Ectodermal cell (in vitro differentiated cells): ENCODE measurements at regions not wholly inside any gene's neighbourhood (a gene's known extent, or its start where the extent isn't known, plus 50 kb on each side); places are given as distances from the start of the nearest gene placed in this dataset.

Experiments
- H3K27ac ChIP-seq: 2 replicates; pipeline ENCODE4 v1.7.0; 2013; ENCODE audit warnings: mild to moderate bottlenecking, low read depth, low read length; ENCODE audit not compliant: insufficient read depth, poor library complexity, severe bottlenecking
- H3K27me3 ChIP-seq: 2 replicates; pipeline ENCODE4 v1.7.0; 2013; ENCODE audit warnings: mild to moderate bottlenecking, low read length; ENCODE audit not compliant: insufficient read depth, control insufficient read depth, poor library complexity, severe bottlenecking
- H3K36me3 ChIP-seq: one replicate; pipeline ENCODE4 v1.7.0; 2013; ENCODE audit warnings: low read length; ENCODE audit not compliant: control insufficient read depth, insufficient read depth
- H3K4me1 ChIP-seq: one replicate; pipeline ENCODE4 v1.7.0; 2013; ENCODE audit warnings: low read length; ENCODE audit not compliant: control insufficient read depth, insufficient read depth
- H3K4me3 ChIP-seq: 2 replicates; pipeline ENCODE4 v1.7.0; 2013; ENCODE audit warnings: low read depth, low read length, control low read depth; ENCODE audit not compliant: insufficient read depth
- H3K9me3 ChIP-seq: 2 replicates; pipeline ENCODE4 v1.7.0; 2013; ENCODE audit warnings: mild to moderate bottlenecking, low read length, moderate library complexity; ENCODE audit not compliant: control insufficient read depth
- WGBS, 2 experiments: methylation state at CpG; one replicate each; pipeline ENCODE4 v1.1.7; 2013; ENCODE audit warnings: missing lambda C conversion rate in 2 of 2; 5-methylcytosine and 5-hydroxymethylcytosine counted together

- no peaks in the 10 kb centered on the region for H3K4me1 ChIP-seq
- WGBS, 2 experiments, result 60 to 63% methylated on average over 5 of the region's 5 CpGs
- no peaks in the 10 kb centered on the region for H3K9me3 ChIP-seq
- no peaks in the 10 kb centered on the region for H3K27me3 ChIP-seq
- no peak overlapping the region for H3K4me3 ChIP-seq
- H3K27ac ChIP-seq, result no peak overlapping the region
- no peaks in the 10 kb centered on the region for H3K36me3 ChIP-seq
Observed at GRCh38 chr21:18155508-18156193, 89.0 kb upstream of the CHODL start.

GRCh38 chr21:18153063-18153462 lies 91.6 kb upstream of the CHODL start:
- Histone ChIP-seq H3K36me3 (no peaks in the 10 kb centered on the region), H3K27me3 (no peaks in the 10 kb centered on the region), H3K4me3 (no peak overlapping the region), H3K9me3 (no peaks in the 10 kb centered on the region), H3K4me1 (no peaks in the 10 kb centered on the region), H3K27ac (no peak overlapping the region)
- 87 to 97% methylated on average over 2 of the region's 2 CpGs for WGBS, 2 experiments

GRCh38 chr21:18152371-18152770 lies 92.3 kb upstream of the CHODL start:
- Histone ChIP-seq H3K4me3 (no peak overlapping the region), H3K36me3 (no peaks in the 10 kb centered on the region), H3K27ac (no peak overlapping the region), H3K4me1 (no peaks in the 10 kb centered on the region), H3K27me3 (no peaks in the 10 kb centered on the region), H3K9me3 (no peaks in the 10 kb centered on the region)
- WGBS, 2 experiments, result 84 to 94% methylated on average over 2 of the region's 2 CpGs

GRCh38 chr21:18151046-18151445 lies 93.6 kb upstream of the CHODL start:
- H3K36me3 ChIP-seq, result no peaks in the 10 kb centered on the region
- no peak overlapping the region for H3K27ac ChIP-seq
- H3K4me1 ChIP-seq, result no peaks in the 10 kb centered on the region
- H3K4me3 ChIP-seq, result no peak overlapping the region
- no peaks in the 10 kb centered on the region for H3K9me3 ChIP-seq
- 92 to 97% methylated on average over 5 of the region's 5 CpGs for WGBS, 2 experiments
- H3K27me3 ChIP-seq, result no peaks in the 10 kb centered on the region

GRCh38 chr21:18148401-18148800 lies 96.2 kb upstream of the CHODL start:
- Histone ChIP-seq H3K4me3 (no peak overlapping the region), H3K27me3 (no peaks in the 10 kb centered on the region), H3K27ac (no peak overlapping the region), H3K4me1 (no peaks in the 10 kb centered on the region), H3K9me3 (no peaks in the 10 kb centered on the region), H3K36me3 (no peaks in the 10 kb centered on the region)

- H3K27me3 ChIP-seq, result no peaks in the 10 kb centered on the region
- WGBS, 2 experiments, result 91 to 96% methylated on average over 2 to 3 of the region's 3 CpGs
- H3K9me3 ChIP-seq, result no peaks in the 10 kb centered on the region
- H3K4me3 ChIP-seq, result no peak overlapping the region
- H3K27ac ChIP-seq, result no peak overlapping the region
- no peaks in the 10 kb centered on the region for H3K36me3 ChIP-seq
- no peaks in the 10 kb centered on the region for H3K4me1 ChIP-seq
Observed at GRCh38 chr21:18147678-18148077, 97.0 kb upstream of the CHODL start.

- H3K9me3 ChIP-seq, result no peaks in the 10 kb centered on the region
- no peaks in the 10 kb centered on the region for H3K4me1 ChIP-seq
- no peaks in the 10 kb centered on the region for H3K36me3 ChIP-seq
- H3K27ac ChIP-seq, result no peak overlapping the region
- H3K27me3 ChIP-seq, result no peaks in the 10 kb centered on the region
- no peak overlapping the region for H3K4me3 ChIP-seq
Observed at GRCh38 chr21:18146820-18147219, 97.8 kb upstream of the CHODL start.

- WGBS, 2 experiments, result 96 to 100% methylated on average over 1 to 2 of the region's 3 CpGs
- no peaks in the 10 kb centered on the region for H3K4me1 ChIP-seq
- no peak overlapping the region for H3K4me3 ChIP-seq
- H3K36me3 ChIP-seq, result no peaks in the 10 kb centered on the region
- no peak overlapping the region for H3K27ac ChIP-seq
- no peaks in the 10 kb centered on the region for H3K27me3 ChIP-seq
- H3K9me3 ChIP-seq, result no peaks in the 10 kb centered on the region
Observed at GRCh38 chr21:18144339-18144738, 100.3 kb upstream of the CHODL start.

GRCh38 chr21:18142655-18143054 lies 102.0 kb upstream of the CHODL start:
- Histone ChIP-seq H3K27me3 (no peaks in the 10 kb centered on the region), H3K27ac (no peak overlapping the region), H3K36me3 (no peaks in the 10 kb centered on the region), H3K4me1 (no peaks in the 10 kb centered on the region), H3K4me3 (no peak overlapping the region), H3K9me3 (no peaks in the 10 kb centered on the region)

- no peaks in the 10 kb centered on the region for H3K9me3 ChIP-seq
- H3K27me3 ChIP-seq, result no peaks in the 10 kb centered on the region
- H3K36me3 ChIP-seq, result no peaks in the 10 kb centered on the region
- WGBS, 2 experiments, result 94 to 97% methylated on average over 3 of the region's 3 CpGs
- H3K4me3 ChIP-seq, result no peak overlapping the region
- no peaks in the 10 kb centered on the region for H3K4me1 ChIP-seq
- no peak overlapping the region for H3K27ac ChIP-seq
Observed at GRCh38 chr21:18138507-18138906, 106.1 kb upstream of the CHODL start.

- H3K4me1 ChIP-seq, result no peaks in the 10 kb centered on the region
- no peaks in the 10 kb centered on the region for H3K27me3 ChIP-seq
- H3K4me3 ChIP-seq, result no peak overlapping the region
- WGBS, 2 experiments, result 88 to 96% methylated on average over 1 of the region's 1 CpG
- H3K27ac ChIP-seq, result no peak overlapping the region
- no peaks in the 10 kb centered on the region for H3K9me3 ChIP-seq
- no peaks in the 10 kb centered on the region for H3K36me3 ChIP-seq
Observed at GRCh38 chr21:18129526-18129925, 115.1 kb upstream of the CHODL start.
